NB4 (cell line): ENCODE measurements at regions not wholly inside any gene's neighbourhood (a gene's known extent, or its start where the extent isn't known, plus 50 kb on each side); places are given as distances from the start of the nearest gene placed in this dataset.

Source experiments
- DNase-seq: peaks from one replicate; pipeline ENCODE4 v3.0.0; 2010; ENCODE audit warnings: low read depth
- H3K4me3 ChIP-seq: one replicate; pipeline ENCODE4 v1.5.1; 2011; ENCODE audit warnings: mild to moderate bottlenecking, low read depth, low read length, moderate library complexity
- MAX ChIP-seq: IDR thresholded peaks from 2 replicates; pipeline ENCODE4 v1.6.1; 2011; ENCODE audit warnings: low read depth, low read length
- MYC ChIP-seq: IDR thresholded peaks from 2 replicates; pipeline ENCODE4 v1.6.1; 2011; ENCODE audit warnings: low read depth, low read length
- POLR2A ChIP-seq: IDR thresholded peaks from 2 replicates; pipeline ENCODE4 v1.6.1; 2011; ENCODE audit warnings: mild to moderate bottlenecking; ENCODE audit not compliant: insufficient read length; ENCODE audit errors: extremely low read depth
- TF ChIP-seq, protein P1 (sequence below): IDR thresholded peaks from one replicate; pipeline ENCODE4 v1.5.1; 2012; ENCODE audit warnings: low read depth, low read length

GRCh38 chr4:112023402-112023950 is 121.8 kb upstream of the FAM241A start:
- TF ChIP-seq MYC: no peak
- no peak for TF ChIP-seq MAX
- TF ChIP-seq, protein P1, sequence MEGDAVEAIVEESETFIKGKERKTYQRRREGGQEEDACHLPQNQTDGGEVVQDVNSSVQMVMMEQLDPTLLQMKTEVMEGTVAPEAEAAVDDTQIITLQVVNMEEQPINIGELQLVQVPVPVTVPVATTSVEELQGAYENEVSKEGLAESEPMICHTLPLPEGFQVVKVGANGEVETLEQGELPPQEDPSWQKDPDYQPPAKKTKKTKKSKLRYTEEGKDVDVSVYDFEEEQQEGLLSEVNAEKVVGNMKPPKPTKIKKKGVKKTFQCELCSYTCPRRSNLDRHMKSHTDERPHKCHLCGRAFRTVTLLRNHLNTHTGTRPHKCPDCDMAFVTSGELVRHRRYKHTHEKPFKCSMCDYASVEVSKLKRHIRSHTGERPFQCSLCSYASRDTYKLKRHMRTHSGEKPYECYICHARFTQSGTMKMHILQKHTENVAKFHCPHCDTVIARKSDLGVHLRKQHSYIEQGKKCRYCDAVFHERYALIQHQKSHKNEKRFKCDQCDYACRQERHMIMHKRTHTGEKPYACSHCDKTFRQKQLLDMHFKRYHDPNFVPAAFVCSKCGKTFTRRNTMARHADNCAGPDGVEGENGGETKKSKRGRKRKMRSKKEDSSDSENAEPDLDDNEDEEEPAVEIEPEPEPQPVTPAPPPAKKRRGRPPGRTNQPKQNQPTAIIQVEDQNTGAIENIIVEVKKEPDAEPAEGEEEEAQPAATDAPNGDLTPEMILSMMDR: no peak
- TF ChIP-seq POLR2A: no peak
- DNase-seq: no peak
- H3K4me3 ChIP-seq: no peak overlapping the region

DNA sequence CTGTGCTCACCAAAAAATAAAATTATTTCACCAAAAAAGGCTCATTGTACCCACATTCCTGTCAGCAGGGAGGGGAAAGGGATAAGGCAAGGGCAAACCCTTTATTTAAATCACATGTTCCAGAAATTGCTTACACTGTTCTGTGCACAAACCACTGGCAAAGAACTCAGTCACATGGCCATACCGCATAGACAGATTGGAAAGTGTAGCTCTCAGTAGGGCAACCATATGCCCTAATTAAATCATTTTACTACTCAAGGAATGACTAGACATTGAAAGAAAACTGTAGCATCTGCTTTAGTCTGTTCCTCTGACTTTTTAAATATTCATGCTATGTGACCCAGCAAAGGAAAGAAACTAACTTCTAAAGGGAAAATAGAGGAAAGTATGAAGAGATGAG is 119.2 kb upstream of the FAM241A start:
- DNase-seq: no peak
- TF ChIP-seq, protein P1: no peak
- TF ChIP-seq POLR2A (no peak), MAX (no peak), MYC (no peak)
- no peak overlapping the region for H3K4me3 ChIP-seq

- TF ChIP-seq, protein P1: no peak
- TF ChIP-seq POLR2A (no peak), MAX (no peak), MYC (no peak)
- no peak for DNase-seq
- no peak overlapping the region for H3K4me3 ChIP-seq
Observed at GRCh38 chr4:112029771-112030171, 115.5 kb upstream of the FAM241A start.

DNA sequence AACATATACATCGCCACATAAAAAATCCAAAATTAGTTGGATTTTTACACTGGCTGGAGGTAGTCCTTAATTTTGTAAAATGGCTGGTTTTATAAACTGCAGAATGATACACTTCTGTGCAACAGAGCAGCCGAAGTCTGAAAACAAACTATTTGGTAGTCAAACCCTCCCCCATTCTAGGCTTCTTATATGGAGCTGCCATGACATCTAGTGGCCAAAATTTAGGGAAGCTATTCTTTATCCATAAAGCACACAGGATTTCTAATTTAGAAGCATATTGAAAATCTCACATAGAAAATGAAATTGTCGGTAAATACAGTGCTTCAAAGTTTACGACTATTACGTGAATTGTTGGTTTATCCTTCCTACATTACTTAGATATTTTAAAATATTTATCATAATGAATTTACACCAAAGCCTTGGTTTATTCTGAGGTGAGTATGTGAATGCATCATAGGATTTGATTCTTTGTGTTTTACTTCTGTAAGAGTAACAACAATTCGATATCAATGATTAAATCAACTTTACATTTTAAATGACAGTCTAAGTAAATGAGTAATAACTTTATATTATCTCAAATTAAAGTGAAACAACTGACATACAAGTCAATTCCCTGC is 113.4 kb upstream of the FAM241A start:
- DNase-seq: peak; percentile 62
- TF ChIP-seq, protein P1: peak; percentile 35
- TF ChIP-seq MAX: no peak
- no peak overlapping the region for H3K4me3 ChIP-seq

- no peak overlapping the region for H3K4me3 ChIP-seq
- TF ChIP-seq, protein P1: no peak
- TF ChIP-seq MAX: no peak
- no peak for TF ChIP-seq MYC
- no peak for DNase-seq
Observed at GRCh38 chr4:112036886-112037285, 108.4 kb upstream of the FAM241A start.
